Psoas muscle (tissue), 7 donors: ENCODE measurements at regions not wholly inside any gene's neighbourhood (a gene's known extent, or its start where the extent isn't known, plus 50 kb on each side); places are given as distances from the start of the nearest gene placed in this dataset.

Source experiments
- ATAC-seq, 4 donors: fragments of 200-7000 bp; cut with Tn5 transposase; one replicate each; pipeline ENCODE4 v1.9.1; 2020; ENCODE audit warnings: moderate library complexity in 3 of 4, mild to moderate bottlenecking in 2 of 4
- DNase-seq, 2 donors: peaks; one replicate each; pipeline ENCODE4 v3.0.0-alpha.2; 2020
- H3K27ac ChIP-seq: fragments of 200-600 bp; one replicate; pipeline ENCODE4 v1.8.0; 2022
- H3K27me3 ChIP-seq, 3 donors: fragments of 200-600 bp in 1 of 3; one replicate each; pipeline versions ENCODE4 v1.6.1 to v1.8.0; 2013 to 2022; ENCODE audit warnings: low read length in 2 of 3, mild to moderate bottlenecking in 2 of 3, moderate library complexity in 1 of 3; ENCODE audit not compliant: insufficient read depth in 3 of 3
- H3K36me3 ChIP-seq, 2 donors: fragments of 200-600 bp in 1 of 2; one replicate each; pipeline versions ENCODE4 v1.6.1 to v1.8.0; 2013 to 2022; ENCODE audit warnings: low read depth in 1 of 2, mild to moderate bottlenecking in 1 of 2, moderate library complexity in 1 of 2; ENCODE audit not compliant: insufficient read depth in 1 of 2
- H3K4me1 ChIP-seq: fragments of 200-600 bp; one replicate; pipeline ENCODE4 v1.8.0; 2022
- H3K4me3 ChIP-seq: fragments of 200-600 bp; one replicate; pipeline ENCODE4 v1.8.0; 2022; ENCODE audit warnings: mild to moderate bottlenecking
- H3K9me3 ChIP-seq: fragments of 200-600 bp; one replicate; pipeline ENCODE4 v1.8.0; 2022
- CTCF ChIP-seq: fragments of 200-600 bp; IDR thresholded peaks from one replicate; pipeline ENCODE4 v1.8.0; 2022; ENCODE audit warnings: antibody characterized with exemption
- WGBS, 3 donors: extraction: QIAGEN DNeasy Blood & Tissue Kit; methylation state at CpG; one replicate each; pipeline versions ENCODE4 v1.1.6 to v1.1.7; 2013; 5-methylcytosine and 5-hydroxymethylcytosine counted together
- intact Hi-C, 2 donors: fragments of 100-400 bp; cut with DNase I; formaldehyde crosslinking; loops; one replicate each; pipeline versions ENCODE4 v1.11.0 to v1.14.2; 2022
- donor health status: healthy with polysubstance abuse.
- donor health status: DM: no; HTN: no; CAD: no; lungs with moderate emphysema.
- donor health status: Bipolar disorder and iron deficiency.
- donor health status: healthy.
- donor health status: DM: yes; HTN: yes; CAD: no.
- donor health status: DM: no; HTN: no; CAD: no.
- donor health status: DM: yes; HTN: yes; CAD: no.

- Histone ChIP-seq H3K36me3 (no peaks in the 10 kb centered on the region), H3K27ac (no peak overlapping the region), H3K4me3 (no peak overlapping the region), H3K9me3 (no peaks in the 10 kb centered on the region), H3K27me3 (no peaks in the 10 kb centered on the region), H3K4me1 (peaks cover 15% of the 10 kb centered on the region)
- intact Hi-C loops, result loop anchor here in 1 of 2 donors (10.0 kb wide), 2 partner anchors 138 to 768 kb away; no protein-coding TSS in a partner anchor
- TF ChIP-seq CTCF, result no peak
- no peak for DNase-seq
- ATAC-seq, result no peak
- WGBS, 3 donors, result 92 to 93% (median 92%) methylated on average over 8 of the region's 8 CpGs
Observed at GRCh38 chr10:4653160-4653559, 172.8 kb upstream of the AKR1E2 start.

DNA sequence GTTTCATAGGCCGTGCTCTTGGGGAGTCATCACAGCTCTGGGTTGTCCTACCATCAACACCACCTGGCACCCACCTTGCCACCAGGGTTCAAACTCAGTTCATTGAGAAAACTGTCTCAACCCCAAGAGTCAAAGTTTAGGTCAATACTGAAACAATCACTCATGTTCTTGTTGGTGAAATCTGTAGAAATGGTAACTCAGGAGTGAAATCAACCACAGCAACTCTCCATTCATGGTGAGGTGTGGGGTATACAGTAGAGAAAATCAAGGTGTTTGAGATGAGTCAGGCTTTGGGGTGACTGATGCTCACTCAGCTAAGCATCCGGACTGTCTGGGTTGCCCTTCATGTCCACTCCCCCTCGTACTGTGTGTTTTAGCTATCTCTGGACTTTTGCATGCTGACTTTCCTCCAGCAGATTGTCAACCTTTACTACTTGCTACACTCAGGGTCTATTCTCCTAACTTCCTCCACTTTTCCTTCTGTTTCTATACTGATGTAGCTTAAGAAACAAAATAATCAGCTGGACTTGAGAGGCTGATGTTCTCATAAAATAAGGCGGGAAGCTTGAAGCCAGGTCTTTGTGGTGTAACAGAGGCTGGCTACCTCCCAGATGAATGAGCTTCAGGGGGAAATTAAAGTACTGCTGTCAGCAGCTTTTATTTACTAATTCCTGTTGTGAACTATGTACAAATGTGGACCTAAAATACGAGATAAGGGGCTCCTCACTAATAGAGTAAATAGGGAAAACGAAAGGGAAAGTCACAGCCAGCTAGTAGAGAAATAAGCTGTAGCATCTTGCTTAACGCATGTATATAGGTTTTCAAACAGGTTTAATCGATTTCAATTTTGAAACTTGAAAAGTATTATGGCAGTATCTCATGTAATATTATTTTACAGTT, 173.6 kb upstream of the AKR1E2 start:
- no peak overlapping the region for H3K4me3 ChIP-seq
- no peak for ATAC-seq
- no peak for DNase-seq
- TF ChIP-seq CTCF, result no peak
- H3K27ac ChIP-seq, result no peak overlapping the region
- intact Hi-C loops, result loop anchor here in 1 of 2 donors (10.0 kb wide), 2 partner anchors 138 to 768 kb away; no protein-coding TSS in a partner anchor
- no peaks in the 10 kb centered on the region for H3K36me3 ChIP-seq
- no peaks in the 10 kb centered on the region for H3K27me3 ChIP-seq
- 77 to 81% (median 79%) methylated on average over 8 of the region's 8 CpGs for WGBS, 3 donors
- H3K9me3 ChIP-seq, result no peaks in the 10 kb centered on the region
- peaks cover 15% of the 10 kb centered on the region for H3K4me1 ChIP-seq

DNA sequence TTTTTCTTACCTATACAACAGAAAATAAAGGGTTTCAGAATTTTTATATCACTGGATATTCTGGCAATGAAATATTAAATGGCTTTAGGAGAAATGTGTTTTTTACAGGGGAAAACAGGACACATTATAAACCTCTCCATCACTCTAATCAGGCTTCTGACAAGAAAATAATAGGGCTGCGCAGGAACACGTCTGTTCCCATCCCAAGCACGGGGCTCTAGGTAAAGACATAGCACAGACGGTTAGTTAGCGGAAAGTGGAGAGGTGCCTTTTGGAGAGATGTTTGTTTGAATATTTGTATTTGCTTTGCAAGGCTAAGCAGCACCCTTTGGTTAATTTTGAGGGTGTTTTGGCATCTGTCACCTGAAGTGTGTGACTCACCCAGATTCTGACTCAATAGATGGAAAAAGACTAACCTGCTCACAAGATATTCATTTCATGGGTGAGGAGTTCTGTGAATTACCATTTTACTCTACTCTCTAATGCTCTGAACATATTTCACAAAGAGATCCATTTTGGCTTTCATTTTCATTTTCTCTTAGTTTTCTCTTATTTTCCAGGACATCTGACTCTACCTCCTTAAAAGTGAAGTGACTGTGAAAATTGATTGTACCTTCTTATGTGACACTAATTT, 174.5 kb upstream of the AKR1E2 start:
- no peak for DNase-seq
- no peak for TF ChIP-seq CTCF
- Histone ChIP-seq H3K4me1 (peaks cover 21% of the 10 kb centered on the region), H3K4me3 (no peak overlapping the region), H3K27ac (no peak overlapping the region), H3K36me3 (no peaks in the 10 kb centered on the region), H3K9me3 (no peaks in the 10 kb centered on the region), H3K27me3 (no peaks in the 10 kb centered on the region)
- ATAC-seq, result no peak
- 96 to 99% (median 99%) methylated on average over 5 of the region's 5 CpGs for WGBS, 3 donors
- intact Hi-C loops, result loop anchor here in 1 of 2 donors (10.0 kb wide), 2 partner anchors 137 to 767 kb away; no protein-coding TSS in a partner anchor

DNA sequence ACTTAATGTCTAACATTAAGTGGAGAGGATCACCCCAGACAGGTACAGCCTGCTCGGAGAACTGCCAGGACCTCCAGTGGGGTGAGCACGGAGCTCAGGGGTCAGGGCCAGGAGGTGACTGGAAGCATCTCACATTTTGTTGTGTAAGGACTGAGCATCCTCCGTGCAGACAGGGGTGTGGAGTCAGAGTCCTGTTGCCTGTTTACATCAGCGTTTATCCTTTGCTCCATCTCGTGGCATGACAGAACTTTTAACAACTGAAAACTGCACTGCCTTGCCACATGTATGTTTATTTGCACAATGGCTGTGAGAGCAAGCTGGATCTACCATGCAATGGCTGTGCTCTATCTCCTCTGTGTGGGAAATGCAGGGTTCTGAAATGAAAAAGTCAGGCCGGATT, 175.4 kb upstream of the AKR1E2 start:
- intact Hi-C loops, result loop anchor here in 1 of 2 donors (10.0 kb wide), 2 partner anchors 136 to 766 kb away; no protein-coding TSS in a partner anchor
- no peak for TF ChIP-seq CTCF
- Histone ChIP-seq H3K36me3 (no peaks in the 10 kb centered on the region), H3K4me3 (no peak overlapping the region), H3K9me3 (no peaks in the 10 kb centered on the region), H3K4me1 (peaks cover 21% of the 10 kb centered on the region), H3K27me3 (no peaks in the 10 kb centered on the region), H3K27ac (peak overlapping the region; percentile 63)
- no peak for DNase-seq
- ATAC-seq, result peak in 2 of 4 donors; percentile 52 to 61
- 47 to 66% (median 54%) methylated on average over 6 of the region's 6 CpGs for WGBS, 3 donors
